Neural cell (in vitro differentiated cells): ENCODE measurements at regions not wholly inside any gene's neighbourhood (a gene's known extent, or its start where the extent isn't known, plus 50 kb on each side); places are given as distances from the start of the nearest gene placed in this dataset.

Source experiments
- H2AFZ ChIP-seq: fragments of 200-600, 300-800 bp; sonication (generic), shearing (Covaris generic); 2 replicates; pipeline ENCODE4 v1.6.0; 2014; ENCODE audit warnings: low read depth, mild to moderate bottlenecking, antibody characterized with exemption, low read length, moderate library complexity
- H3F3A ChIP-seq: fragments of 200-600 bp; shearing (Covaris generic); 2 replicates; pipeline ENCODE4 v1.6.1; 2016; ENCODE audit warnings: mild to moderate bottlenecking, moderate library complexity, mixed read lengths, antibody characterized with exemption, low read length; ENCODE audit not compliant: insufficient read depth, poor library complexity, severe bottlenecking
- H3K27ac ChIP-seq: fragments of 200-600, 300-800 bp; sonication (generic), shearing (Covaris generic); 2 replicates; pipeline ENCODE4 v1.5.1; 2014; ENCODE audit warnings: mild to moderate bottlenecking, low read length, moderate library complexity
- H3K27me3 ChIP-seq: fragments of 300-800, 200-600 bp; sonication (generic), shearing (Covaris generic); 2 replicates; pipeline ENCODE4 v1.6.0; 2014; ENCODE audit warnings: mild to moderate bottlenecking, low read depth, low read length, moderate library complexity; ENCODE audit not compliant: insufficient read depth
- H3K36me3 ChIP-seq: fragments of 300-800, 200-600 bp; sonication (generic), shearing (Covaris generic); 2 replicates; pipeline ENCODE4 v1.5.1; 2014; ENCODE audit warnings: mild to moderate bottlenecking, antibody characterized with exemption, low read length, moderate library complexity; ENCODE audit not compliant: insufficient read depth
- H3K4me2 ChIP-seq: fragments of 300-800, 200-600 bp; sonication (generic), shearing (Covaris generic); 2 replicates; pipeline ENCODE4 v1.6.0; 2014; ENCODE audit warnings: mild to moderate bottlenecking, low read length
- H3K4me3 ChIP-seq: fragments of 300-800, 200-600 bp; sonication (generic), shearing (Covaris generic); 2 replicates; pipeline ENCODE4 v1.5.1; 2014; ENCODE audit warnings: mild to moderate bottlenecking, low read length, moderate library complexity
- H3K79me2 ChIP-seq: fragments of 200-600 bp; shearing (Covaris generic); replicated peaks from 2 replicates; pipeline ENCODE4 v1.6.0; 2014; ENCODE audit warnings: mild to moderate bottlenecking, low read length, moderate library complexity; ENCODE audit not compliant: insufficient read depth
- H3K9ac ChIP-seq: fragments of 300-800, 200-600 bp; sonication (generic), shearing (Covaris generic); 2 replicates; pipeline ENCODE4 v1.6.1; 2016; ENCODE audit warnings: mild to moderate bottlenecking, low read length, mixed read lengths
- H3K9me2 ChIP-seq: fragments of 200-600 bp; shearing (Covaris generic); 2 replicates; pipeline ENCODE4 v1.6.1; 2016; ENCODE audit warnings: mild to moderate bottlenecking, low read length, mixed read lengths; ENCODE audit not compliant: insufficient read depth
- H3K9me3 ChIP-seq: fragments of 200-600, 300-800 bp; sonication (generic), shearing (Covaris generic); 2 replicates; pipeline ENCODE4 v1.6.1; 2016; ENCODE audit warnings: mild to moderate bottlenecking, mixed run types, low read length, moderate library complexity, mixed read lengths
- H4K20me1 ChIP-seq: fragments of 200-600 bp; shearing (Covaris generic); 2 replicates; pipeline ENCODE4 v1.6.1; 2016; ENCODE audit warnings: mild to moderate bottlenecking, mixed run types; ENCODE audit not compliant: insufficient read depth
- EP300 ChIP-seq: fragments of 450-650 bp; conservative IDR thresholded peaks from 2 replicates; pipeline ENCODE4 v1.6.1; 2014; ENCODE audit warnings: antibody characterized with exemption, mild to moderate bottlenecking, moderate library complexity; ENCODE audit not compliant: poor library complexity, severe bottlenecking
- EZH2 ChIP-seq: fragments of 200-600, 300-800 bp; shearing (Covaris generic), sonication (generic); IDR thresholded peaks from 2 replicates; pipeline ENCODE4 v1.6.1; 2014; ENCODE audit warnings: antibody characterized with exemption, low read length, borderline replicate concordance, mild to moderate bottlenecking; ENCODE audit not compliant: insufficient read depth, poor library complexity, severe bottlenecking
- MXI1 ChIP-seq: fragments of 450-650 bp; conservative IDR thresholded peaks from 2 replicates; pipeline ENCODE4 v1.6.1; 2014; ENCODE audit warnings: antibody characterized with exemption, mild to moderate bottlenecking; ENCODE audit not compliant: poor library complexity, severe bottlenecking
- POLR2AphosphoS5 ChIP-seq: IDR thresholded peaks from 2 replicates; pipeline ENCODE4 v1.6.1; 2012
- RAD21 ChIP-seq: fragments of 450-650 bp; conservative IDR thresholded peaks from 2 replicates; pipeline ENCODE4 v1.6.1; 2014; ENCODE audit warnings: antibody characterized with exemption, mild to moderate bottlenecking, moderate library complexity
- SMC3 ChIP-seq: fragments of 450-650 bp; conservative IDR thresholded peaks from 2 replicates; pipeline ENCODE4 v1.6.1; 2014; ENCODE audit warnings: antibody characterized with exemption, mild to moderate bottlenecking, moderate library complexity; ENCODE audit not compliant: poor library complexity
- TAF1 ChIP-seq: IDR thresholded peaks from 2 replicates; pipeline ENCODE4 v1.6.1; 2012; ENCODE audit warnings: low read depth
- TF ChIP-seq, protein P1 (sequence below): fragments of 450-650 bp; IDR thresholded peaks from 2 replicates; pipeline ENCODE4 v1.5.1; 2014; ENCODE audit warnings: antibody characterized with exemption, mild to moderate bottlenecking, moderate library complexity; ENCODE audit not compliant: poor library complexity, severe bottlenecking
- TF ChIP-seq, protein P2 (sequence below): IDR thresholded peaks from 2 replicates; pipeline ENCODE4 v1.6.1; 2012; ENCODE audit warnings: borderline replicate concordance

DNA sequence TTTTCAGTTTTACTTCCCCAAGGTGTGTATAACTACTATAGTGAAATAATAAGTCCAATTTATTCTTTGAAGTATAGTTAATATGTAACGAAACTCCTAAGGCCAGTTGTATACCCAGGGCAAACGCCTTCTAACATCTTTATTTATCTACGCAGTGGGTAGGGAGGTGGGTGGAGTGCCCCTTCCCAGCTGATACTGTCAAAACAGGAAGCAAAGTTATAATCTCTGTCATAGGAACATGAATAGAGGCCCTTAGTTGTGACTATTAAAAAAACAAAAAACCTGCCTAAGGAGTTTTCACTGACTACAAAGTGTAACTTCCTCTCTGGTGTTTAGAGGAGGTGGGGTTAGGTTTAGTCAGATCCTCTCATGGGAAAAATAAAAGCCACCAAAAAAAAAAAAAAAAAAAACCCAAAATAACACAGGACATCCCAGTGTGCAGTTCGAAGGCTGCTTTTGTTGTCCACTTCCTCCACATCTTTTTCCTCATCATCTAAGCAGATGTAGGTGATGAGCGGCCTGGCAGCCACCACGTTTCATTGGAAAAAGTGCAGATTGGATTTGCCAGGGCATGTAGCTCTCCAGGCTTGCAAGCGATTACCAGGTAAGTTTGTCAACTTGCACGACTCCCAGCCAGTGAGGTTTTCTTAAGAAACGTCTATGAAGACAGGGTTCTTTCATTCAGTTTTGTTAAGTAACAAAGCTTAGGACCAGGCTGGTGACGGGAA is 58.7 kb downstream of the UTRN start:
- H3K27me3 ChIP-seq, result no peaks in the 10 kb centered on the region
- TF ChIP-seq, protein P1, sequence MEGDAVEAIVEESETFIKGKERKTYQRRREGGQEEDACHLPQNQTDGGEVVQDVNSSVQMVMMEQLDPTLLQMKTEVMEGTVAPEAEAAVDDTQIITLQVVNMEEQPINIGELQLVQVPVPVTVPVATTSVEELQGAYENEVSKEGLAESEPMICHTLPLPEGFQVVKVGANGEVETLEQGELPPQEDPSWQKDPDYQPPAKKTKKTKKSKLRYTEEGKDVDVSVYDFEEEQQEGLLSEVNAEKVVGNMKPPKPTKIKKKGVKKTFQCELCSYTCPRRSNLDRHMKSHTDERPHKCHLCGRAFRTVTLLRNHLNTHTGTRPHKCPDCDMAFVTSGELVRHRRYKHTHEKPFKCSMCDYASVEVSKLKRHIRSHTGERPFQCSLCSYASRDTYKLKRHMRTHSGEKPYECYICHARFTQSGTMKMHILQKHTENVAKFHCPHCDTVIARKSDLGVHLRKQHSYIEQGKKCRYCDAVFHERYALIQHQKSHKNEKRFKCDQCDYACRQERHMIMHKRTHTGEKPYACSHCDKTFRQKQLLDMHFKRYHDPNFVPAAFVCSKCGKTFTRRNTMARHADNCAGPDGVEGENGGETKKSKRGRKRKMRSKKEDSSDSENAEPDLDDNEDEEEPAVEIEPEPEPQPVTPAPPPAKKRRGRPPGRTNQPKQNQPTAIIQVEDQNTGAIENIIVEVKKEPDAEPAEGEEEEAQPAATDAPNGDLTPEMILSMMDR, result no peak
- TF ChIP-seq POLR2AphosphoS5, result no peak
- no peak for TF ChIP-seq EZH2
- no peak for TF ChIP-seq RAD21
- TF ChIP-seq MXI1, result no peak
- TF ChIP-seq, protein P2, sequence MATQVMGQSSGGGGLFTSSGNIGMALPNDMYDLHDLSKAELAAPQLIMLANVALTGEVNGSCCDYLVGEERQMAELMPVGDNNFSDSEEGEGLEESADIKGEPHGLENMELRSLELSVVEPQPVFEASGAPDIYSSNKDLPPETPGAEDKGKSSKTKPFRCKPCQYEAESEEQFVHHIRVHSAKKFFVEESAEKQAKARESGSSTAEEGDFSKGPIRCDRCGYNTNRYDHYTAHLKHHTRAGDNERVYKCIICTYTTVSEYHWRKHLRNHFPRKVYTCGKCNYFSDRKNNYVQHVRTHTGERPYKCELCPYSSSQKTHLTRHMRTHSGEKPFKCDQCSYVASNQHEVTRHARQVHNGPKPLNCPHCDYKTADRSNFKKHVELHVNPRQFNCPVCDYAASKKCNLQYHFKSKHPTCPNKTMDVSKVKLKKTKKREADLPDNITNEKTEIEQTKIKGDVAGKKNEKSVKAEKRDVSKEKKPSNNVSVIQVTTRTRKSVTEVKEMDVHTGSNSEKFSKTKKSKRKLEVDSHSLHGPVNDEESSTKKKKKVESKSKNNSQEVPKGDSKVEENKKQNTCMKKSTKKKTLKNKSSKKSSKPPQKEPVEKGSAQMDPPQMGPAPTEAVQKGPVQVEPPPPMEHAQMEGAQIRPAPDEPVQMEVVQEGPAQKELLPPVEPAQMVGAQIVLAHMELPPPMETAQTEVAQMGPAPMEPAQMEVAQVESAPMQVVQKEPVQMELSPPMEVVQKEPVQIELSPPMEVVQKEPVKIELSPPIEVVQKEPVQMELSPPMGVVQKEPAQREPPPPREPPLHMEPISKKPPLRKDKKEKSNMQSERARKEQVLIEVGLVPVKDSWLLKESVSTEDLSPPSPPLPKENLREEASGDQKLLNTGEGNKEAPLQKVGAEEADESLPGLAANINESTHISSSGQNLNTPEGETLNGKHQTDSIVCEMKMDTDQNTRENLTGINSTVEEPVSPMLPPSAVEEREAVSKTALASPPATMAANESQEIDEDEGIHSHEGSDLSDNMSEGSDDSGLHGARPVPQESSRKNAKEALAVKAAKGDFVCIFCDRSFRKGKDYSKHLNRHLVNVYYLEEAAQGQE, result no peak
- TF ChIP-seq SMC3, result no peak
- no peak for TF ChIP-seq EP300
- no peak overlapping the region for H3K27ac ChIP-seq
- H3F3A ChIP-seq, result no peaks in the 10 kb centered on the region
- no peak overlapping the region for H3K4me3 ChIP-seq
- H3K79me2 ChIP-seq, result no peaks in the 10 kb centered on the region
- no peaks in the 10 kb centered on the region for H3K36me3 ChIP-seq
- no peak overlapping the region for H3K4me2 ChIP-seq
- H3K9me2 ChIP-seq, result no peaks in the 10 kb centered on the region
- H3K9me3 ChIP-seq, result no peaks in the 10 kb centered on the region
- no peaks in the 10 kb centered on the region for H4K20me1 ChIP-seq
- no peak overlapping the region for H2AFZ ChIP-seq
- H3K9ac ChIP-seq, result no peak overlapping the region

DNA sequence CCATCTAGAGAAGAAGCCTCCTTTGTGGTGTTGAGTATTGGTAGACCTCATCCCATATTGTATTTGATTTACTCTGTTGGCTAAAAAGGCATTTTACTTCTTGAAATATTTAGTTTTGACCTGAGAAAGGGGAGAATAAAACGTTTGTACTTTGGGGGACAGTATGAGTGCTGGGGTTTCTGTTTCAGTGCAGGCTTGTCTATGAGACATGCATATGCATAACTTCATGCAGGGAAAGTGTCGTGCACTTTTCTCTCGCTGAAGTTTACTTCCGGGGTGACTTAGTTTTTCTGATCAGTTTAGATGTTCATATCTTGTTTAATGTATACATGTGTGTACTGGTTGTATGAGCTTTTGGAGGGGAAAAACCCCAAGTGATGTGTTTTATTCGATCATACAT is 59.5 kb downstream of the UTRN start:
- Histone ChIP-seq H3K4me3 (no peak overlapping the region), H3K27ac (no peak overlapping the region), H4K20me1 (no peaks in the 10 kb centered on the region), H3K4me2 (no peak overlapping the region), H3K27me3 (no peaks in the 10 kb centered on the region), H3K36me3 (no peaks in the 10 kb centered on the region), H3K79me2 (no peaks in the 10 kb centered on the region), H3K9ac (no peak overlapping the region), H2AFZ (no peak overlapping the region), H3F3A (no peaks in the 10 kb centered on the region), H3K9me3 (no peaks in the 10 kb centered on the region), H3K9me2 (no peaks in the 10 kb centered on the region)
- TF ChIP-seq MXI1 (no peak), RAD21 (no peak), EP300 (no peak), POLR2AphosphoS5 (no peak), EZH2 (no peak), TAF1 (no peak)
- TF ChIP-seq, protein P2, result no peak
- TF ChIP-seq, protein P1, result no peak
